Esophagus squamous epithelium (tissue), 4 donors: ENCODE measurements at regions not wholly inside any gene's neighbourhood (a gene's known extent, or its start where the extent isn't known, plus 50 kb on each side); places are given as distances from the start of the nearest gene placed in this dataset.

Experiments
- CTCF ChIP-seq, 6 experiments: fragments of 450-650 bp in 4 of 6; fragments of 200-600 bp in 2 of 6; sonication (generic) in 2 of 6; IDR thresholded peaks; one replicate each; pipeline ENCODE4 v1.5.1; 2016 to 2019; ENCODE audit warnings: antibody characterized with exemption in 6 of 6, mild to moderate bottlenecking in 4 of 6, moderate library complexity in 4 of 6
- POLR2A ChIP-seq, 4 donors: fragments of 450-650 bp; IDR thresholded peaks; one replicate each; pipeline ENCODE4 v1.6.1; 2017; ENCODE audit warnings: antibody characterized with exemption in 4 of 4, mild to moderate bottlenecking in 4 of 4, moderate library complexity in 3 of 4

GRCh38 chr2:144102386-144102785, 417.5 kb downstream of the ZEB2 start:
- TF ChIP-seq CTCF (IDR thresholded peaks at IDR 0.05) (no peak), POLR2A (IDR thresholded peaks at IDR 0.05) (no peak)
